H1 (cell line): ENCODE measurements at regions not wholly inside any gene's neighbourhood (a gene's known extent, or its start where the extent isn't known, plus 50 kb on each side); places are given as distances from the start of the nearest gene placed in this dataset.

ENCODE experiments used
- CTCF ChIA-PET: fragments of 300-600 bp; sonication (Branson Sonifier 250); formaldehyde crosslinking; loops from one replicate; lab custom pipeline; 2021; ENCODE audit not compliant: partially characterized antibody; lab: Charles Lee
- POLR2A ChIA-PET: fragments of 300-600 bp; sonication (Branson Sonifier 250); formaldehyde crosslinking; loops from one replicate; lab custom pipeline; 2021; ENCODE audit warnings: inconsistent platforms; ENCODE audit not compliant: partially characterized antibody; lab: Charles Lee
- DNase-seq, 2 experiments: peaks; one replicate each; pipeline versions ENCODE4 v3.0.0 to v3.0.0-alpha.2; 2010 to 2022; ENCODE audit warnings: low spot score in 2 of 2, low read depth in 1 of 2, mixed read lengths in 1 of 2
- FAIRE-seq: peaks from 2 replicates; lab custom pipeline; 2011; peaks lifted over from hg19 to GRCh38; lab: Jason Lieb, UNC
- H2AFZ ChIP-seq: 2 replicates; pipeline ENCODE4 v1.8.1; 2012; ENCODE audit warnings: low read length, inconsistent platforms
- H2AK5ac ChIP-seq: 2 replicates; pipeline ENCODE4 v1.6.1; 2013; ENCODE audit warnings: low read depth, low read length
- H2BK120ac ChIP-seq: replicated peaks from 2 replicates; pipeline ENCODE3; 2013; ENCODE audit warnings: low read depth, low read length, inconsistent platforms
- H2BK12ac ChIP-seq: 2 replicates; pipeline ENCODE4 v1.6.1; 2013; ENCODE audit warnings: low read depth, low read length
- H2BK15ac ChIP-seq: 2 replicates; pipeline ENCODE4 v1.6.1; 2013; ENCODE audit warnings: low read length
- H2BK20ac ChIP-seq: 2 replicates; pipeline ENCODE4 v1.6.1; 2013; ENCODE audit warnings: low read length
- H2BK5ac ChIP-seq: 2 replicates; pipeline ENCODE4 v1.6.1; 2013; ENCODE audit warnings: low read depth, low read length
- H3K14ac ChIP-seq: 2 replicates; pipeline ENCODE4 v1.6.1; 2013; ENCODE audit warnings: inconsistent platforms; ENCODE audit not compliant: insufficient read length
- H3K18ac ChIP-seq: 2 replicates; pipeline ENCODE4 v1.6.1; 2013; ENCODE audit warnings: low read length; ENCODE audit errors: extremely low read depth
- H3K23ac ChIP-seq: 2 replicates; pipeline ENCODE4 v1.6.1; 2013; ENCODE audit warnings: inconsistent platforms; ENCODE audit not compliant: insufficient read length
- H3K23me2 ChIP-seq: 2 replicates; pipeline ENCODE4 v1.6.1; 2013; ENCODE audit warnings: low read depth, low read length
- H3K27ac ChIP-seq: 2 replicates; pipeline ENCODE4 v1.6.1; 2011; ENCODE audit warnings: low read depth, low read length, inconsistent platforms
- H3K27me3 ChIP-seq, 4 experiments: replicated peaks in 1 of 4; 1 replicate in 1 of 4; 2 replicates in 3 of 4; pipeline versions ENCODE4 v1.6.1 to v1.8.1; 2011 to 2013; ENCODE audit warnings: low read length in 3 of 4, mild to moderate bottlenecking in 3 of 4, inconsistent platforms in 2 of 4, mixed read lengths in 2 of 4, moderate library complexity in 1 of 4; ENCODE audit not compliant: control insufficient read depth in 3 of 4, insufficient read depth in 3 of 4; ENCODE audit errors: extremely low read depth in 1 of 4
- H3K36me3 ChIP-seq, 4 experiments: 2 replicates each; pipeline versions ENCODE4 v1.6.1 to v1.8.1; 2011 to 2013; ENCODE audit warnings: mild to moderate bottlenecking in 4 of 4, low read length in 3 of 4, moderate library complexity in 2 of 4, control low read depth in 1 of 4, inconsistent platforms in 1 of 4; ENCODE audit not compliant: insufficient read depth in 4 of 4, control insufficient read depth in 2 of 4
- H3K4ac ChIP-seq: replicated peaks from 2 replicates; pipeline ENCODE3; 2013; ENCODE audit warnings: low read length, low read depth, mixed read lengths, inconsistent platforms; ENCODE audit not compliant: insufficient read length
- H3K4me1 ChIP-seq, 4 experiments: replicated peaks in 1 of 4; 1 replicate in 1 of 4; 2 replicates in 3 of 4; pipeline versions ENCODE4 v1.6.1 to v1.8.1; 2011 to 2013; ENCODE audit warnings: low read length in 3 of 4, inconsistent platforms in 2 of 4, mixed read lengths in 1 of 4; ENCODE audit not compliant: insufficient read depth in 4 of 4, control insufficient read depth in 3 of 4
- H3K4me2 ChIP-seq, 2 experiments: 2 replicates each; pipeline versions ENCODE4 v1.6.1 to v1.8.1; 2011 to 2013; ENCODE audit warnings: low read depth in 2 of 2, low read length in 2 of 2, control low read depth in 1 of 2, inconsistent platforms in 1 of 2, mild to moderate bottlenecking in 1 of 2; ENCODE audit not compliant: insufficient read depth in 1 of 2
- H3K4me3 ChIP-seq, 4 experiments: fragments of 200-600, 300-600 bp in 1 of 4; sonication (generic), shearing (Covaris generic), sonication (Bioruptor Twin) in 1 of 4; 2 replicates each; pipeline versions ENCODE4 v1.5.1 to v1.8.1; 2011 to 2016; ENCODE audit warnings: low read length in 4 of 4, low read depth in 3 of 4, control low read depth in 2 of 4, inconsistent platforms in 2 of 4, mild to moderate bottlenecking in 2 of 4, mixed read lengths in 1 of 4, moderate library complexity in 1 of 4; ENCODE audit not compliant: insufficient read depth in 2 of 4; ENCODE audit errors: extremely low read depth in 1 of 4
- H3K56ac ChIP-seq: replicated peaks from 2 replicates; pipeline ENCODE3; 2013; ENCODE audit warnings: low read depth, mild to moderate bottlenecking, mixed read lengths, low read length, inconsistent platforms; ENCODE audit not compliant: insufficient read length
- H3K79me1 ChIP-seq: 2 replicates; pipeline ENCODE4 v1.6.1; 2013; ENCODE audit warnings: low read depth, low read length, control low read depth
- H3K79me2 ChIP-seq, 2 experiments: 2 replicates each; pipeline versions ENCODE4 v1.6.1 to v1.8.1; 2012 to 2013; ENCODE audit warnings: low read length in 2 of 2, mild to moderate bottlenecking in 2 of 2, inconsistent platforms in 1 of 2; ENCODE audit not compliant: insufficient read depth in 2 of 2, control insufficient read depth in 1 of 2
- H3K9ac ChIP-seq, 4 experiments: replicated peaks in 1 of 4; 1 replicate in 1 of 4; 2 replicates in 3 of 4; pipeline versions ENCODE4 v1.6.1 to v1.8.1; 2011 to 2013; ENCODE audit warnings: low read depth in 3 of 4, low read length in 3 of 4, control low read depth in 2 of 4, mild to moderate bottlenecking in 2 of 4, moderate library complexity in 2 of 4, inconsistent platforms in 1 of 4; ENCODE audit errors: extremely low read depth in 1 of 4
- H3K9me3 ChIP-seq, 2 experiments: 2 replicates each; pipeline versions ENCODE4 v1.6.1 to v1.8.1; 2012 to 2013; ENCODE audit warnings: mild to moderate bottlenecking in 2 of 2, moderate library complexity in 2 of 2, control low read depth in 1 of 2, inconsistent platforms in 1 of 2, low read depth in 1 of 2, low read length in 1 of 2, mixed read lengths in 1 of 2; ENCODE audit not compliant: insufficient read depth in 2 of 2
- H4K20me1 ChIP-seq, 2 experiments: replicated peaks in 1 of 2; 2 replicates each; pipeline versions ENCODE3 to v1.8.1; 2011 to 2013; ENCODE audit warnings: inconsistent platforms in 2 of 2, low read length in 2 of 2, mild to moderate bottlenecking in 1 of 2; ENCODE audit not compliant: insufficient read depth in 2 of 2, control insufficient read depth in 1 of 2
- H4K5ac ChIP-seq: 2 replicates; pipeline ENCODE4 v1.6.1; 2013; ENCODE audit warnings: low read length, low read depth, mixed read lengths, inconsistent platforms; ENCODE audit not compliant: insufficient read length
- H4K8ac ChIP-seq: 2 replicates; pipeline ENCODE4 v1.8.0; 2013; ENCODE audit warnings: mild to moderate bottlenecking, moderate library complexity, low read length, inconsistent platforms; ENCODE audit not compliant: insufficient read depth; ENCODE audit errors: extremely low read depth
- H4K91ac ChIP-seq: replicated peaks from 2 replicates; pipeline ENCODE3; 2013; ENCODE audit warnings: low read length, mixed read lengths, inconsistent platforms; ENCODE audit not compliant: insufficient read length
- EP300 ChIP-seq, 2 experiments: IDR thresholded peaks; 1 replicate in 1 of 2; 2 replicates in 1 of 2; pipeline ENCODE4 v1.6.1; 2011 to 2012; ENCODE audit warnings: low read depth in 2 of 2, low read length in 2 of 2, mild to moderate bottlenecking in 2 of 2, borderline replicate concordance in 1 of 2, inconsistent platforms in 1 of 2, moderate library complexity in 1 of 2
- HDAC2 ChIP-seq, 2 experiments: fragments of 300-600 bp in 1 of 2; sonication (generic) in 1 of 2; IDR thresholded peaks; 2 replicates each; pipeline ENCODE4 v1.6.1; 2011 to 2012; ENCODE audit warnings: low read depth in 2 of 2, low read length in 2 of 2, mild to moderate bottlenecking in 2 of 2, moderate library complexity in 2 of 2, borderline replicate concordance in 1 of 2, inconsistent platforms in 1 of 2
- JUND ChIP-seq: IDR thresholded peaks from 2 replicates; pipeline ENCODE4 v1.6.1; 2011; ENCODE audit warnings: mild to moderate bottlenecking, improper control_type of control experiment, low read length
- RAD21 ChIP-seq, 2 experiments: IDR thresholded peaks in 1 of 2; conservative IDR thresholded peaks in 1 of 2; 2 replicates each; pipeline ENCODE4 v1.6.1; 2011; ENCODE audit warnings: low read depth in 2 of 2, low read length in 2 of 2, improper control_type of control experiment in 1 of 2, inconsistent platforms in 1 of 2, mild to moderate bottlenecking in 1 of 2, moderate library complexity in 1 of 2
- RXRA ChIP-seq: IDR thresholded peaks from 2 replicates; pipeline ENCODE4 v1.6.1; 2011; ENCODE audit warnings: low read depth, mild to moderate bottlenecking, low read length, moderate library complexity; ENCODE audit not compliant: insufficient read depth
- SAP30 ChIP-seq: fragments of 300-600 bp; sonication (generic); IDR thresholded peaks from 2 replicates; pipeline ENCODE4 v1.7.1; 2012; ENCODE audit warnings: low read length, moderate library complexity, mild to moderate bottlenecking, inconsistent platforms; ENCODE audit not compliant: insufficient read depth, insufficient replicate concordance
- TCF12 ChIP-seq: IDR thresholded peaks from 2 replicates; pipeline ENCODE4 v1.6.1; 2011; ENCODE audit warnings: low read depth, mild to moderate bottlenecking, low read length
- ZNF274 ChIP-seq: IDR thresholded peaks from 2 replicates; pipeline ENCODE4 v1.7.0; 2012; ENCODE audit warnings: low read length, borderline replicate concordance; ENCODE audit errors: extremely low read depth
- WGBS, 2 experiments: shearing (Covaris generic) in 1 of 2; methylation state at CpG; one replicate each; pipeline versions ENCODE4 v1.1.6 to v1.1.7; 2013 to 2015; ENCODE audit warnings: low lambda C conversion rate in 2 of 2, mixed read lengths in 2 of 2, inconsistent platforms in 1 of 2, low coverage in 1 of 2, missing lambda C conversion rate in 1 of 2; ENCODE audit not compliant: insufficient replicate concordance in 2 of 2, insufficient coverage in 1 of 2, insufficient read length in 1 of 2; ENCODE audit errors: extremely low coverage in 1 of 2, missing lambda C conversion rate in 1 of 2; 5-methylcytosine and 5-hydroxymethylcytosine counted together
- TF ChIP-seq, protein P1 (sequence below): IDR thresholded peaks from 2 replicates; pipeline ENCODE4 v1.6.1; 2011; ENCODE audit warnings: low read length, improper control_type of control experiment
- TF ChIP-seq, protein P2 (sequence below): IDR thresholded peaks from 2 replicates; pipeline ENCODE4 v1.6.1; 2012; ENCODE audit warnings: inconsistent platforms

GRCh38 chr2:76678383-76679024 lies 843.7 kb downstream of the LRRTM4 start:
- no peak overlapping the region for H3K27ac ChIP-seq
- 68% methylated on average over 3 of the region's 3 CpGs; no CpG with 5 or more reads in 1 of the 2 experiments for WGBS, 2 experiments
- no peaks in the 10 kb centered on the region for H3K79me2 ChIP-seq
- no peak overlapping the region for H3K4me3 ChIP-seq
- H3K27me3 ChIP-seq, result no peaks in the 10 kb centered on the region
- no peak overlapping the region for H2BK5ac ChIP-seq
- CTCF ChIA-PET, result interaction anchor here (0.7 to 1.3 kb wide), 3 partner anchors 48 to 481 kb away, joined by 3 to 4 read pairs (median 3); no protein-coding TSS in a partner anchor
- peaks cover 0 to 5% (median 2%) of the 10 kb centered on the region in 4 experiments; a peak in 3 of 7 replicates for H3K4me1 ChIP-seq
- no peaks in the 10 kb centered on the region for H3K79me1 ChIP-seq
- peak overlapping the region; percentile 22 for H2AFZ ChIP-seq
- H2BK12ac ChIP-seq, result no peak overlapping the region
- DNase-seq (no peak), FAIRE-seq (no peak)
- no peak overlapping the region for H3K9ac ChIP-seq
- no peak overlapping the region for H3K23ac ChIP-seq
- peak overlapping the region; percentile 15 to 25; a peak in 2 of 4 replicates for H3K4me2 ChIP-seq
- no peak overlapping the region for H3K56ac ChIP-seq
- no peak overlapping the region for H4K91ac ChIP-seq
- no peak overlapping the region for H2BK20ac ChIP-seq
- H2BK15ac ChIP-seq, result no peak overlapping the region
- H2BK120ac ChIP-seq, result no peak overlapping the region
- H4K20me1 ChIP-seq, result no peaks in the 10 kb centered on the region
- H3K23me2 ChIP-seq, result no peaks in the 10 kb centered on the region
- peak overlapping the region; percentile 59 for H4K5ac ChIP-seq
- POLR2A ChIA-PET, result no interaction called here
- H3K36me3 ChIP-seq, result no peaks in the 10 kb centered on the region
- no peak overlapping the region for H4K8ac ChIP-seq
- no peak overlapping the region for H3K18ac ChIP-seq
- no peak overlapping the region for H2AK5ac ChIP-seq
- H3K14ac ChIP-seq, result no peak overlapping the region
- no peak overlapping the region for H3K4ac ChIP-seq
- H3K9me3 ChIP-seq, result no peaks in the 10 kb centered on the region
- TF ChIP-seq RAD21 (IDR thresholded peaks at IDR 0.05 in 1 of 2, conservative IDR thresholded peaks at IDR 0.05 in 1 of 2; ENCODE audit: low read depth in 2 of 2, low read length in 2 of 2), result no peak
- no peak for TF ChIP-seq JUND
- no peak for TF ChIP-seq RXRA
- TF ChIP-seq HDAC2 (IDR thresholded peaks at IDR 0.05; ENCODE audit: borderline replicate concordance in 1 of 2, low read depth in 2 of 2, low read length in 2 of 2), result no peak
- TF ChIP-seq ZNF274, result no peak
- TF ChIP-seq, protein P1, sequence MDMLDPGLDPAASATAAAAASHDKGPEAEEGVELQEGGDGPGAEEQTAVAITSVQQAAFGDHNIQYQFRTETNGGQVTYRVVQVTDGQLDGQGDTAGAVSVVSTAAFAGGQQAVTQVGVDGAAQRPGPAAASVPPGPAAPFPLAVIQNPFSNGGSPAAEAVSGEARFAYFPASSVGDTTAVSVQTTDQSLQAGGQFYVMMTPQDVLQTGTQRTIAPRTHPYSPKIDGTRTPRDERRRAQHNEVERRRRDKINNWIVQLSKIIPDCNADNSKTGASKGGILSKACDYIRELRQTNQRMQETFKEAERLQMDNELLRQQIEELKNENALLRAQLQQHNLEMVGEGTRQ, result no peak
- no peak for TF ChIP-seq EP300 (IDR thresholded peaks at IDR 0.05; ENCODE audit: borderline replicate concordance in 1 of 2, low read depth in 2 of 2, low read length in 2 of 2)
- TF ChIP-seq TCF12, result no peak
- TF ChIP-seq, protein P2, sequence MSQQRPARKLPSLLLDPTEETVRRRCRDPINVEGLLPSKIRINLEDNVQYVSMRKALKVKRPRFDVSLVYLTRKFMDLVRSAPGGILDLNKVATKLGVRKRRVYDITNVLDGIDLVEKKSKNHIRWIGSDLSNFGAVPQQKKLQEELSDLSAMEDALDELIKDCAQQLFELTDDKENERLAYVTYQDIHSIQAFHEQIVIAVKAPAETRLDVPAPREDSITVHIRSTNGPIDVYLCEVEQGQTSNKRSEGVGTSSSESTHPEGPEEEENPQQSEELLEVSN, result no peak
- no peak for TF ChIP-seq SAP30
